Kidney (tissue), 13 donors: ENCODE measurements at regions not wholly inside any gene's neighbourhood (a gene's known extent, or its start where the extent isn't known, plus 50 kb on each side); places are given as distances from the start of the nearest gene placed in this dataset.

ENCODE experiments used
- DNase-seq, 5 donors: peaks; one replicate each; pipeline ENCODE4 v3.0.0-alpha.2; 2013 to 2020
- FAIRE-seq: peaks from 2 replicates; lab custom pipeline; 2012; peaks lifted over from hg19 to GRCh38; lab: Jason Lieb, UNC
- H3K27ac ChIP-seq, 2 donors: one replicate each; pipeline ENCODE4 v1.7.0; 2013; ENCODE audit warnings: low read depth in 2 of 2, low read length in 2 of 2, inconsistent platforms in 1 of 2
- H3K27me3 ChIP-seq: one replicate; pipeline ENCODE4 v1.7.1; 2013; ENCODE audit warnings: low read length, inconsistent platforms; ENCODE audit not compliant: control insufficient read depth, insufficient read depth
- H3K36me3 ChIP-seq, 3 donors: one replicate each; pipeline versions ENCODE4 v1.7.0 to v1.7.1; 2013; ENCODE audit warnings: low read length in 3 of 3, control low read depth in 1 of 3, inconsistent platforms in 1 of 3; ENCODE audit not compliant: insufficient read depth in 3 of 3, control insufficient read depth in 2 of 3
- H3K4me1 ChIP-seq, 3 donors: one replicate each; pipeline versions ENCODE4 v1.7.0 to v1.7.1; 2013; ENCODE audit warnings: low read length in 3 of 3, inconsistent platforms in 1 of 3, low read depth in 1 of 3; ENCODE audit not compliant: control insufficient read depth in 2 of 3, insufficient read depth in 2 of 3
- H3K4me3 ChIP-seq, 3 donors: one replicate each; pipeline versions ENCODE4 v1.7.0 to v1.8.1; 2013; ENCODE audit warnings: low read length in 3 of 3, control low read depth in 1 of 3, inconsistent platforms in 1 of 3
- H3K9ac ChIP-seq, 3 donors: one replicate each; pipeline versions ENCODE4 v1.7.0 to v1.7.1; 2013; ENCODE audit warnings: low read length in 3 of 3, control low read depth in 1 of 3, inconsistent platforms in 1 of 3
- H3K9me3 ChIP-seq, 3 donors: one replicate each; pipeline versions ENCODE4 v1.7.0 to v1.7.1; 2013; ENCODE audit warnings: low read length in 3 of 3, control low read depth in 1 of 3, inconsistent platforms in 1 of 3; ENCODE audit not compliant: control insufficient read depth in 2 of 3, insufficient read depth in 1 of 3
- CTCF ChIP-seq: IDR thresholded peaks from 3 replicates; pipeline ENCODE4 v1.5.1; 2012; ENCODE audit warnings: mild to moderate bottlenecking, moderate library complexity, borderline replicate concordance; ENCODE audit not compliant: insufficient read depth; ENCODE audit errors: extremely low read depth
- intact Hi-C: fragments of 100-400 bp; cut with DNase I; formaldehyde crosslinking; loops from one replicate; pipeline ENCODE4 v1.11.1; 2022
- donor health status: control.
- donor health status: control.
- donor health status: control.
- donor health status: control.
- donor health status: control.
- donor health status: DM: yes; HTN: yes; CAD: no.
- donor health status: Normal renal cell carcinoma (clear cell type).

- Histone ChIP-seq H3K27me3 (no peaks in the 10 kb centered on the region), H3K4me3 (no peak overlapping the region), H3K4me1 (no peaks in the 10 kb centered on the region), H3K9me3 (no peaks in the 10 kb centered on the region), H3K9ac (no peak overlapping the region), H3K27ac (no peak overlapping the region), H3K36me3 (no peaks in the 10 kb centered on the region)
- TF ChIP-seq CTCF: no peak
- intact Hi-C loops: no loop called here
- DNase-seq: no peak
- FAIRE-seq: no peak
Measured at GRCh38 chr13:79194727-79195126, 211.3 kb downstream of the RBM26 start.

GRCh38 chr13:79194272-79194671 lies 211.8 kb downstream of the RBM26 start:
- H3K27me3 ChIP-seq: no peaks in the 10 kb centered on the region
- no peak overlapping the region for H3K4me3 ChIP-seq
- DNase-seq (no peak), FAIRE-seq (no peak)
- TF ChIP-seq CTCF: no peak
- intact Hi-C loops: no loop called here
- H3K36me3 ChIP-seq: no peaks in the 10 kb centered on the region
- no peak overlapping the region for H3K9ac ChIP-seq
- no peaks in the 10 kb centered on the region for H3K4me1 ChIP-seq
- no peaks in the 10 kb centered on the region for H3K9me3 ChIP-seq
- no peak overlapping the region for H3K27ac ChIP-seq

- DNase-seq (no peak), FAIRE-seq (no peak)
Measured at GRCh38 chr13:79191501-79191900, 214.6 kb downstream of the RBM26 start.

More at GRCh38 chr13:79191501-79191900, 214.6 kb downstream of the RBM26 start:
- Histone ChIP-seq H3K27ac (no peak overlapping the region), H3K27me3 (no peaks in the 10 kb centered on the region), H3K9ac (no peak overlapping the region), H3K9me3 (no peaks in the 10 kb centered on the region), H3K4me3 (no peak overlapping the region), H3K4me1 (no peaks in the 10 kb centered on the region), H3K36me3 (no peaks in the 10 kb centered on the region)
- intact Hi-C loops: no loop called here
- TF ChIP-seq CTCF: no peak
